ENCODE measurements at regions not wholly inside any gene's neighbourhood (a gene's known extent, or its start where the extent isn't known, plus 50 kb on each side); places are given as distances from the start of the nearest gene placed in this dataset.

DNA sequence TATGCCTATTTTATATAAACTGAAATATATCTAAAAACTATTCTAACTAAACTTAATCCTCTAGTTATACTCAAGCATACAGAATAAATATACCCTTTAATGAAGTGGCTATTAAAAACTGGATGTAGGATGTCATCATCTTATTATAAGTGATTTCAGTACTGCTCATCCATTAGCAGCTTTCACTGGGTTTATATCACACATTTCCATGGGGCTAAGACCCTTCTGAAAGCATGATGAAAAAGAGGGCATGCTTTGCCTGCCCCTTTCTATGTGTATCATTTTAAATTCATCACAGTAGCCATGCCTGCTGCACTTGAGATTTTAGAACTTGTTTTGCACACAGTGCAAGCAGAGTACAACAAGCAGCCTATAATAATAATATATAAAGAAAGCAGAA is 477.5 kb downstream of the SLITRK6 start:
- H3K4me3 Mint-ChIP-seq, result no peak overlapping the region
- peaks cover 8% of the 10 kb centered on the region for H3K9me3 Mint-ChIP-seq
- H3K36me3 Mint-ChIP-seq, result no peaks in the 10 kb centered on the region
- DNase-seq (ENCODE audit: low spot score), result no peak
- no peak overlapping the region for H3K27ac Mint-ChIP-seq
- H3K4me1 Mint-ChIP-seq (ENCODE audit: low read depth in 2 of 2), result no peaks in the 10 kb centered on the region
- ATAC-seq, result no peak
- H3K27me3 Mint-ChIP-seq, result no peaks in the 10 kb centered on the region

DNA sequence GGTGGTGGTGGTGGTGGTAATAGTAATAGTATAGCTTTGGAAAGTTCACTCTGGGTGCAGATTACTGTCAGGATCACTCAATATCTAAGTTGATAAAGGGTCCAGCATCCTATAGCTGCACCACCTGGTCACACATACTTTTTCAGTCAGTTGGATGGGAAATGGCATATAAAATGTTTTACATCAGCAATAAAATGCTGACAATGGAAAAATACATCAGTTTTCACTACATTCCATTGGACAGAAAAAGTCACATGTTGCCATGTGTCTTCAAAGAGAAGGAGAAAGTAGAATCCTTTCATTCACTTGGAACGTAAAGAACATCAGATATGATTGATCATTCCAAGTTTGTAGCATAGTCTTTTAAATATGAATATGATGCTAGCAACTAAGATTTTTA is 481.4 kb downstream of the SLITRK6 start:
- no peak overlapping the region for H3K4me3 Mint-ChIP-seq
- H3K27ac Mint-ChIP-seq, result no peak overlapping the region
- DNase-seq (ENCODE audit: low spot score), result no peak
- no peaks in the 10 kb centered on the region for H3K27me3 Mint-ChIP-seq
- no peak for ATAC-seq
- H3K9me3 Mint-ChIP-seq, result peaks cover 9% of the 10 kb centered on the region
- H3K4me1 Mint-ChIP-seq (ENCODE audit: low read depth in 2 of 2), result no peaks in the 10 kb centered on the region
- peaks cover 6% of the 10 kb centered on the region for H3K36me3 Mint-ChIP-seq

DNA sequence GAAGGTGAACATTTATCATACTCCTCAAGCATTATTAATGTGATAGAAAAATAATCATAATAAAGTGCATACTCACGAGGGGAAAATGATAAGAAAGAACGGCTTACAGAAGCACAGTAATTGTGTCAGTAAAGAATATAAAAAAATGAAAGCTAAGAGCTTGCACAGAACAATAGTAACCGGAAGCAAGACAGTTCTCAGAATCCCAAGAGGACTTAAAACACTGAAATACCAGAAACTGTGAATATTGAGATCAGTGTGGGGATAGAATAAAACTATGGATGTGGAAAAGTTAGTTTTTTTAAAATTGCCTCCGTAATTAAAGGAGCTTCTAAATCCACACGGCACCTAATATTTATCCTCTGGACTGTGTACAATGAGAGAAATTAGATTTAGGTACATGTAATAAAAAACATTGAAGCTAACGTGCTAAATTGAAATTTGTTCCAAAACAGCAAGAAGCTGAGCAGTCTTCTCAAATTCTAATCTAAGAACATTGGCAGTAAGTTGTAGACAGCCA is 482.7 kb downstream of the SLITRK6 start:
- ATAC-seq (no peak), DNase-seq (ENCODE audit: low spot score) (no peak)
- H3K4me1 Mint-ChIP-seq (ENCODE audit: low read depth in 2 of 2), result no peaks in the 10 kb centered on the region
- no peak overlapping the region for H3K27ac Mint-ChIP-seq
- H3K4me3 Mint-ChIP-seq, result no peak overlapping the region
- H3K36me3 Mint-ChIP-seq, result peaks cover 6% of the 10 kb centered on the region
- no peaks in the 10 kb centered on the region for H3K27me3 Mint-ChIP-seq
- peaks cover 9% of the 10 kb centered on the region for H3K9me3 Mint-ChIP-seq

DNA sequence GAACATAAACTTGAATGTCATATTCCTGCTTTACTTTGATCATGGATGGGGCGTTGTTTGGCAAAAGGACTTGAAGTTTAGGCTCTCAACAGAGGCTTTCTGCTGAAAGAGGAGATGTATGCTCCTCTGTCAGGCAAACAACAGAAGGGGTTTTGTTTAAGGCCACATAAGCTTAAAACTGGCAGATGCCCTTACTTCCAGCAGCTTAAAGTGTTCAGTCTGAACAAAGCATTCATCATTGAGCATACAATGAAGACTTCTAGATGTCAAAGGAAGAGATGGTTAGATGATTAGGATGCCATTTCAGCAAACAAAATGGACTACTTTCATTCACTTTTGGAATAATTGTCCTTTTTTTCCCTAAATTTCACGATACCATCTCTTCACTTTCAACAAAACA is 484.5 kb downstream of the SLITRK6 start:
- Mint-ChIP-seq H3K9me3 (peaks cover 9% of the 10 kb centered on the region), H3K4me1 (ENCODE audit: low read depth in 2 of 2) (no peaks in the 10 kb centered on the region), H3K36me3 (peaks cover 6% of the 10 kb centered on the region), H3K4me3 (no peak overlapping the region), H3K27me3 (no peaks in the 10 kb centered on the region), H3K27ac (no peak overlapping the region)
- ATAC-seq, result no peak
- no peak for DNase-seq (ENCODE audit: low spot score)

DNA sequence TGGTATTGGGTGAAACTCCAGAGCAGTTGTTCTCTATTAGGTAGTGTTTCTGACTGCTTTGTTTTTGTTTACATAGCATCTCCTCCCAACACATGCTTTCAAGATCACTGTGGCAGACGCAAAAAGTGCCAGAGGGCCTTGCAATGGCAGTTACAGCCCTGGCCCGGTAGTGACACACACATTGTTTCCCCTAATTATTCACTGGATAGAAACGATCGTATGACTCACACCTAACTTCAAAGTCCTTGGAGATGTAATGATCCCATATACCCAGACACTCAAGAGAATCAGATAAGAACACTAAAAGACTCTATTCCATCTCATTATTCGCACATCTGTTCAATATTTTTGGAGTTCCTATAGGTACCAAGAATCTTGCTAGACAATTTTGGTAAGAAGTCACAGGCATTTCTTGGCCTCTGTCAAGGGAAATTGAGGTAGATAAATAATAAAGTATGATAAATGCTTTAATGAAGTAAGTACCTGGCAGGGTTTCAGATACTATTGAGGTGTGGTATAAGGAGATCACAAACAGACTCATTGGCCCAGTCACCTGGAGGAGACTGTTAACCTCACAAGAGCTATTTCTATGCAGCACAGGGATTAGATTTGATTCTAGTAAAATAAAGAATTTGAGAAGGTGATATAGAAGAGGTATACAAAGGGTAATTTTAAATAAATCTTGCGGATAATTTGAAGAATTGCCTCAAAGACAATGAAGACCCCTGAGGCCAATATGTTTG is 485.3 kb downstream of the SLITRK6 start:
- Mint-ChIP-seq H3K27me3 (no peaks in the 10 kb centered on the region), H3K4me3 (no peak overlapping the region), H3K36me3 (peaks cover 6% of the 10 kb centered on the region), H3K27ac (no peak overlapping the region), H3K9me3 (peaks cover 12% of the 10 kb centered on the region), H3K4me1 (ENCODE audit: low read depth in 2 of 2) (no peaks in the 10 kb centered on the region)
- ATAC-seq (no peak), DNase-seq (ENCODE audit: low spot score) (no peak)

DNA sequence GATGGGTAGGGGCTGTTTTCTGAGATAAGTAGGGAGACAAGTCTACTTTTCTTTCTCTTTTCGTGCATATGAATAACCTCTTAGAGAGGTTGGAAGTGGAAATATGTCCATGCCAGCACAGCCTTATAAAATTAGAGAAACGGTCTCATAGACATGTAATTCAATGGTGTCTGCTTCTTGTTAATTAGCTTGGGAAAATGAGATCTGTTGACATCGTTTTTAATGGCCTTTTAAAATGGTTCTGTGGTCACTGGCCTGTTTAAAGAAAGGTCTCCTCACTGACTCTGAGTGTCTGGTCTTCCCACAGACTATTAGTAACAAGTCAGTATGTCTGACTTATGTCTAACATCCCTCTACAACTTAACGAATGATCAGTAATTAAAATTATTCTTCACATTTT is 487.1 kb downstream of the SLITRK6 start:
- Mint-ChIP-seq H3K36me3 (peaks cover 6% of the 10 kb centered on the region), H3K27ac (no peak overlapping the region), H3K27me3 (no peaks in the 10 kb centered on the region), H3K4me3 (no peak overlapping the region), H3K4me1 (ENCODE audit: low read depth in 2 of 2) (no peaks in the 10 kb centered on the region), H3K9me3 (peaks cover 16% of the 10 kb centered on the region)
- no peak for ATAC-seq
- DNase-seq (ENCODE audit: low spot score), result no peak

DNA sequence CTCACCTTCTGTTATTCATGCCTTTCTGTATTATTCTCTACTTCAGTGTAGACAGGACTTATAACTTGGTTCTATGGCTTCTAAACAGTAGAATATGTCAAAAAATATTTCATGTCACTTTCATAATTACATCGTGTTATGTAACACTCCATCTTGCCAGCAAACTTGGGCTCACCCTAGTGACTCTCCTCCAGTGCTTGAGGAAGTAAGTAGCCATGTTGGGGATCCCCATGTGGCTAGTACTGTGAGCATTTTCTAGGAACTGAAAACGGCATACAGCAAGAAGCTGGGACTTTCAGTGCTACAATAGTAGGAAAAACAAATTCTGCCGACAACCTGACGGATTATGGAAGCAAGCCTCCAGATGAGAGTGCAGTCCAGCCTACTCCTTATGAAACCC is 495.6 kb downstream of the SLITRK6 start:
- H3K27ac Mint-ChIP-seq, result no peak overlapping the region
- H3K9me3 Mint-ChIP-seq, result peaks cover 8% of the 10 kb centered on the region
- H3K4me3 Mint-ChIP-seq, result no peak overlapping the region

DNA sequence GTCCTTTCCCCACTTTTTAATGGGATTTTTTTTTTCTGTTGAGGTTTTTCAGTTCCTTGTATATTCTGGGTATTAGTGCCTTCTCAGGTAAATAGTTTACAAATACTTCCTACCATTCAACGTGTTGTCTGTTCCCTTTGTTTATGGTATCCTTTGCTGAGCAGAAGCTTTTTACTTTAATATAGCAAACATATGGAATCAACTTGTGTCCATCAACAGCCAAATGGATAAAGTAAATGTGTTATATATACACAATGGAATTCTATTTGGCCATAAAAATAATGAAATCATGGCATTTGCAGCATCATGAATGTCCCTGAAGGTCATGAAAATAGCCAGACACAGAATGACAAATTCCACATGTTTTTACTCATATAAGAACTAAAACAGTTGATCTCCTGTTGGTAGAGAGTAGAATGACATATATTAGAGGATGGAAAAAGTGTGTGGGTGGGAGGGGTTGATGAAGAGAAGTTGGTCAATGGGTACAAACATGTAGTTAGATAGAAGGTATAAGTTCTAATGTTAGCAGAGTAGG is 500.8 kb downstream of the SLITRK6 start:
- ATAC-seq (no peak), DNase-seq (ENCODE audit: low spot score) (no peak)
- H3K27ac Mint-ChIP-seq, result no peak overlapping the region
- no peaks in the 10 kb centered on the region for H3K27me3 Mint-ChIP-seq
- H3K4me1 Mint-ChIP-seq (ENCODE audit: low read depth in 2 of 2), result no peaks in the 10 kb centered on the region
- H3K4me3 Mint-ChIP-seq, result no peak overlapping the region
- H3K36me3 Mint-ChIP-seq, result no peaks in the 10 kb centered on the region
- peaks cover 4% of the 10 kb centered on the region for H3K9me3 Mint-ChIP-seq

More for the DNA sequence above, 495.6 kb downstream of the SLITRK6 start:
- Mint-ChIP-seq H3K36me3 (no peaks in the 10 kb centered on the region), H3K27me3 (no peaks in the 10 kb centered on the region), H3K4me1 (ENCODE audit: low read depth in 2 of 2) (no peaks in the 10 kb centered on the region)
- DNase-seq (ENCODE audit: low spot score) (no peak), ATAC-seq (no peak)

DNA sequence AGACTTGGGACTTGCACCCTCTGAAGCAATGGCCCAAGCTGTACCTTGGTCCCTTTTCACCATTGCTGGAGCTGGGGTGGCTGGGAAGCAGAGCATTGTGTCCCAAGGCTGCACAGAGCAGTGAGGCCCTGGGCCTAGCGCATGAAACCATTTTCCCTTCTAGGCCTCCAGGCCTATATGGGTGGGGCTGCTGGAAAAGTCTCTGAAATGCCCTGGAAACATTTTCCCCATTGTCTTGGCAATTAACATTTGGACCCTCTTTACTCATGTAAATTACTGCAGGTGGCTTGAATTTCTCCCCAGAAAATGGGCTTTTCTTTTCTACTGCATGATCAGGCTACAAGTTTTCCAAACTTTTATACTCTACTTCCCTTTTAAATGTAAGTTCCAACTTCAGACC is 510.5 kb downstream of the SLITRK6 start:
- Mint-ChIP-seq H3K27me3 (no peaks in the 10 kb centered on the region), H3K4me3 (no peak overlapping the region), H3K9me3 (peaks cover 4% of the 10 kb centered on the region), H3K36me3 (no peaks in the 10 kb centered on the region), H3K4me1 (ENCODE audit: low read depth in 2 of 2) (no peaks in the 10 kb centered on the region), H3K27ac (no peak overlapping the region)
- no peak for DNase-seq (ENCODE audit: low spot score)
- ATAC-seq, result no peak

DNA sequence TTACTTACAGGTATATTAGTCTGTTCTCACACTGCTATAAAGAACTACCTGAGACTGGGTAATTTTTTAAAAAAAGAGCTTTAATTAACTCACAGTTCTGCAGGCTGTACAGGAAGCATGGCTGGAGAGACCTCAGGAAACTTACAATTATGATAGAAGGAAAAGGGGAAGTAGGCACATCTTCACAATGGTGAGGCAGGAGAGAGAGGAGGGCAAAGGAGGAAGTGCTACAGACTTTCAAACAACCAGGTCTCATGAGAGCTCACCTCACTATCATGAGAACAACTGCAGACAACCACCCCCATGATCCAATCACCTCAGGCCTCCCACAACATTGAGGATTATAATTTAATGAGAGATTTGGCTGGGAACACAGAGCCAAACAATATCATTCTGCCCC is 511.7 kb downstream of the SLITRK6 start:
- Mint-ChIP-seq H3K27ac (no peak overlapping the region), H3K4me3 (no peak overlapping the region), H3K27me3 (no peaks in the 10 kb centered on the region), H3K4me1 (ENCODE audit: low read depth in 2 of 2) (no peaks in the 10 kb centered on the region), H3K9me3 (peaks cover 4% of the 10 kb centered on the region), H3K36me3 (no peaks in the 10 kb centered on the region)
- ATAC-seq (no peak), DNase-seq (ENCODE audit: low spot score) (no peak)

DNA sequence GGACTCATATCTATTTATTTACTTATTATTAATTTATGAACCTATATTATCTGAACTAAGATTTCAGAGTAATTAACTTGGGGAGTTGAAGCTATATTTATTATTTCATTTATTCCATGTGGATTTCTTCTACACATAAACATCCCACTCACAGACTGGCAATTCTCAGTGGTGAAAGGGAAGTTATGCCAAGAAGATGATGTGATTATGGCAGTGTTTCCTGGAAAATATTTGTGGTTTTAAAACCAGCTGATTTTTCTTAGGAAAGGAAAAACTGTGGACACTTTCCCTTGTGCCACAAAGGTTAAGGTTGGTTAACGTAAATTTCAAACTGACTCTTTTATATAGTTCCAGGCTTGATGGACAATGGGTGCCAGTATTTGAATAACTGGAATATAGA is 513.1 kb downstream of the SLITRK6 start:
- Mint-ChIP-seq H3K27me3 (no peaks in the 10 kb centered on the region), H3K4me1 (ENCODE audit: low read depth in 2 of 2) (no peaks in the 10 kb centered on the region), H3K9me3 (peaks cover 4% of the 10 kb centered on the region), H3K27ac (no peak overlapping the region), H3K36me3 (no peaks in the 10 kb centered on the region), H3K4me3 (no peak overlapping the region)
- ATAC-seq, result no peak
- no peak for DNase-seq (ENCODE audit: low spot score)

DNA sequence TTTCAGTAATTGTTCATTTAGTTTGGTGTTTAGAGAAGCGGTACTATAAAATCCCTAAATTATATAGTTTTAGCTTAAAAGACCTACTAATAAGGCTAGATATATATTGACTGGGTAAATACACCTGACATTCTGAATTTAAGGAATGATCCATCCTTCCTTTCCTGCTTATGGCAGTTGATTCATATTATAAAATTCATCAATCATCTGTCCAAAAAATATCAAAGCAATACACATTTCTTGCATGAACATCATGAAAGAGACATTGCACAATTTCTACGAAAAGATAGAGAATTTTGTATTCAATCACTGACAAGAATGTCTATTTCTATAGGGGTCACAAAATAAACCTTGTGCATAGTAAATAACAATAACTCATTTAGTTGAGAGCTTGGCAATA is 514.9 kb downstream of the SLITRK6 start:
- no peak for ATAC-seq
- H3K36me3 Mint-ChIP-seq, result no peaks in the 10 kb centered on the region
- peaks cover 1% of the 10 kb centered on the region for H3K9me3 Mint-ChIP-seq
- no peak overlapping the region for H3K27ac Mint-ChIP-seq
- DNase-seq (ENCODE audit: low spot score), result no peak
- no peak overlapping the region for H3K4me3 Mint-ChIP-seq
- no peaks in the 10 kb centered on the region for H3K4me1 Mint-ChIP-seq (ENCODE audit: low read depth in 2 of 2)
- H3K27me3 Mint-ChIP-seq, result no peaks in the 10 kb centered on the region

DNA sequence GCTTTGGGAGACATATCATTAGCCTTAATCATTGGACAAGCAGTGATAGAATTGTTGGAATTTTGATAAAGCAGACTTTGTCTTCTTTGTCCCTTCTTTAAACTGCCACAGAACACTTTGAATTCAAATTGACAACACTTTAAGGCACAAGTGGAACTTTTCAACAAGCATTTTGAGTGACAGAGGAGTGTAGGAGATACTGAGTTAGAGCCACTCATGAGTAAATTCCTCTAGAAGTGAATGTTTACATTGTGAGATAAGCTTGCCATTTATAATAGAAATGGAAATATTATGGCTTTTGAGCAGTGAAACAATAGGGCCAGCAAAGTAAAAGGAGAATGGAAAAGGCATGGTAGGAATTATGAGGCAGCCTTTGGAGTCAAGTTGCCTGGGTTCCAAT is 515.8 kb downstream of the SLITRK6 start:
- H3K9me3 Mint-ChIP-seq, result no peaks in the 10 kb centered on the region
- no peaks in the 10 kb centered on the region for H3K36me3 Mint-ChIP-seq
- H3K27me3 Mint-ChIP-seq, result no peaks in the 10 kb centered on the region
- no peak overlapping the region for H3K27ac Mint-ChIP-seq
- H3K4me3 Mint-ChIP-seq, result no peak overlapping the region
- ATAC-seq, result no peak
- no peaks in the 10 kb centered on the region for H3K4me1 Mint-ChIP-seq (ENCODE audit: low read depth in 2 of 2)
- no peak for DNase-seq (ENCODE audit: low spot score)

DNA sequence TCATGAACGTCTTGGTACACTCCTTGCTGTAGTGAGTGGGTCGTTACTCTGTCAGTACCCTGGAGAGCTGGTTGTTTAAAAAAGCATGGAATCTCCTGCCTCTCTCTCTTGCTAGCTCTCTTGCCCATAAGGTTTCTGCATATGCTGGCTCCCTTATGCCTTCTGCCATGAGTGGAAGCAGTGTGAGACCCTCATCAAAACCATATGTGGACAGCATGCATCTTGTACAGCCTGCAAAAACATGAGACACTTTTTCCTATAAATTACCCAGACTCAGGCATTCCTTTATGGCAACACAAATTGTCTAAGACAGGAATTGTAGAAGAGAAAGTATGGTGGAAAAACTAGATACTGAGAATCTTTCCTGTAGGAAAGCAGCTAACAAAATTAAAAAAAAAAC is 516.3 kb downstream of the SLITRK6 start:
- H3K27ac Mint-ChIP-seq, result no peak overlapping the region
- no peaks in the 10 kb centered on the region for H3K36me3 Mint-ChIP-seq
- DNase-seq (ENCODE audit: low spot score) (no peak), ATAC-seq (no peak)
- H3K27me3 Mint-ChIP-seq, result no peaks in the 10 kb centered on the region
- H3K4me3 Mint-ChIP-seq, result no peak overlapping the region
- H3K9me3 Mint-ChIP-seq, result no peaks in the 10 kb centered on the region
- no peaks in the 10 kb centered on the region for H3K4me1 Mint-ChIP-seq (ENCODE audit: low read depth in 2 of 2)

DNA sequence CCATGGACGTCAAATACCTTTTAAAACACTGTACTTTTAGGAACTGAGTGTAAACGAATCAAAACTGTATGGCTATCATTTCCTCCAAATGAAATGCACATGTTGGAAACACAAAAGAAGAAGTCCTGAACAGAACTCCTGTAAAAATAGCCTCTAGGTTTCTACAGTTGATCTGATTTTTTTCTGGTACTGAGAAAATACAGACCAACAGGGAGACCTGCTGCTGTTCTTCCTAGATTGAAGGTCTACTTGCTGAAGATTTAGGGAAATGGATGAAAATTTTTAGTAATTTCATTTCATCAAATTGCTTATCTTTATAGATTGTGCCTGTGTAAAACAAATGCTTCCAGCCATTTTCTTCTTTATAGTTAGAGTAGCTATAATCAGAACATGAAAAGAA is 520.4 kb downstream of the SLITRK6 start:
- H3K27ac Mint-ChIP-seq, result no peak overlapping the region
- DNase-seq (ENCODE audit: low spot score), result no peak
- peaks cover 7% of the 10 kb centered on the region for H3K9me3 Mint-ChIP-seq
- H3K4me1 Mint-ChIP-seq (ENCODE audit: low read depth in 2 of 2), result no peaks in the 10 kb centered on the region
- H3K36me3 Mint-ChIP-seq, result no peaks in the 10 kb centered on the region
- H3K27me3 Mint-ChIP-seq, result no peaks in the 10 kb centered on the region
- no peak for ATAC-seq
- H3K4me3 Mint-ChIP-seq, result no peak overlapping the region
